HEK293 (cell line): ENCODE measurements at regions not wholly inside any gene's neighbourhood (a gene's known extent, or its start where the extent isn't known, plus 50 kb on each side); places are given as distances from the start of the nearest gene placed in this dataset.
"Not testable (repeated sequence)": the region's sequence is repeated elsewhere in the genome, so short reads cannot be mapped to it uniquely, and the experiment has no call there.

Experiments used
- CTCF ChIA-PET: fragments of 350-600 bp; formaldehyde crosslinking; extraction: SDS; loops from one replicate; lab custom pipeline; 2021; ENCODE audit warnings: antibody characterized with exemption; lab: Yijun Ruan, JAX
- POLR2A ChIA-PET: fragments of 300-600 bp; formaldehyde crosslinking; extraction: SDS; loops from one replicate; lab custom pipeline; 2020; ENCODE audit warnings: antibody characterized with exemption, inconsistent platforms; lab: Yijun Ruan, JAX
- H3K27ac ChIP-seq: fragments of 200-500 bp; sonication (Bioruptor generic); 2 replicates; pipeline ENCODE4 v1.5.1; 2014; ENCODE audit warnings: low read depth, low read length, control low read depth, inconsistent platforms; ENCODE audit errors: extremely low read depth
- H3K36me3 ChIP-seq, 2 experiments: fragments of 200-500 bp in 1 of 2; sonication (Bioruptor generic) in 1 of 2; 1 replicate in 1 of 2; 2 replicates in 1 of 2; pipeline ENCODE4 v1.5.1; 2014 to 2017; ENCODE audit warnings: inconsistent platforms in 2 of 2, low read length in 2 of 2; ENCODE audit not compliant: control insufficient read depth in 2 of 2, insufficient read depth in 1 of 2
- H3K4me1 ChIP-seq: fragments of 200-500 bp; sonication (Bioruptor generic); 2 replicates; pipeline ENCODE4 v1.5.1; 2014; ENCODE audit warnings: mild to moderate bottlenecking, low read length, inconsistent platforms; ENCODE audit not compliant: control insufficient read depth, insufficient read depth
- H3K4me3 ChIP-seq: 2 replicates; pipeline ENCODE4 v1.5.1; 2011; ENCODE audit warnings: low read depth, mild to moderate bottlenecking, control low read depth, low read length, moderate library complexity
- H3K9me3 ChIP-seq: fragments of 200-500 bp; sonication (Bioruptor generic); 2 replicates; pipeline ENCODE4 v1.5.1; 2014; ENCODE audit warnings: low read depth, low read length, inconsistent platforms; ENCODE audit not compliant: control insufficient read depth, insufficient read depth
- CTCF ChIP-seq: fragments of 450-650 bp; formaldehyde crosslinking; IDR thresholded peaks from 2 replicates; pipeline ENCODE4 v1.5.1; 2016; ENCODE audit warnings: missing biosample characterization, missing genetic modification characterization
- INSM2 ChIP-seq: fragments of 450-650 bp; formaldehyde crosslinking; IDR thresholded peaks from 2 replicates; pipeline ENCODE4 v1.5.1; 2016; ENCODE audit warnings: missing biosample characterization, missing genetic modification characterization
- ZNF174 ChIP-seq: fragments of 450-650 bp; formaldehyde crosslinking; IDR thresholded peaks from 2 replicates; pipeline ENCODE4 v1.5.0; 2017; ENCODE audit warnings: missing biosample characterization, mild to moderate bottlenecking, missing genetic modification characterization
- ZNF175 ChIP-seq: fragments of 450-650 bp; formaldehyde crosslinking; IDR thresholded peaks from 2 replicates; pipeline ENCODE4 v1.5.1; 2016; ENCODE audit warnings: missing biosample characterization, missing genetic modification characterization
- ZNF2 ChIP-seq: fragments of 450-650 bp; formaldehyde crosslinking; IDR thresholded peaks from 2 replicates; pipeline ENCODE4 v1.5.1; 2016; ENCODE audit warnings: missing biosample characterization, missing genetic modification characterization
- ZNF202 ChIP-seq: fragments of 450-650 bp; formaldehyde crosslinking; IDR thresholded peaks from 2 replicates; pipeline ENCODE4 v1.5.1; 2016; ENCODE audit warnings: missing biosample characterization, missing genetic modification characterization, borderline replicate concordance
- ZNF366 ChIP-seq: fragments of 450-650 bp; formaldehyde crosslinking; conservative IDR thresholded peaks from 2 replicates; pipeline ENCODE4 v1.5.1; 2016; ENCODE audit warnings: missing biosample characterization, missing genetic modification characterization
- ZNF416 ChIP-seq: fragments of 450-650 bp; formaldehyde crosslinking; IDR thresholded peaks from 2 replicates; pipeline ENCODE4 v1.5.1; 2016; ENCODE audit warnings: missing biosample characterization, missing genetic modification characterization
- ZNF48 ChIP-seq: fragments of 450-650 bp; formaldehyde crosslinking; IDR thresholded peaks from 2 replicates; pipeline ENCODE4 v1.5.1; 2016; ENCODE audit warnings: missing biosample characterization, missing genetic modification characterization
- ZNF510 ChIP-seq: fragments of 450-650 bp; formaldehyde crosslinking; IDR thresholded peaks from 2 replicates; pipeline ENCODE4 v1.5.1; 2018; ENCODE audit warnings: mild to moderate bottlenecking, missing genetic modification characterization, missing biosample characterization; ENCODE audit not compliant: insufficient replicate concordance
- ZNF560 ChIP-seq: fragments of 450-650 bp; formaldehyde crosslinking; IDR thresholded peaks from 2 replicates; pipeline ENCODE4 v1.5.1; 2017; ENCODE audit warnings: missing biosample characterization, missing genetic modification characterization, borderline replicate concordance
- ZNF596 ChIP-seq: fragments of 450-650 bp; IDR thresholded peaks from 2 replicates; pipeline ENCODE4 v1.5.0; 2018; ENCODE audit warnings: missing biosample characterization, mild to moderate bottlenecking, missing genetic modification characterization, moderate library complexity
- ZNF707 ChIP-seq: fragments of 450-650 bp; formaldehyde crosslinking; IDR thresholded peaks from 2 replicates; pipeline ENCODE4 v1.5.1; 2016; ENCODE audit warnings: missing biosample characterization, missing genetic modification characterization
- TF ChIP-seq, protein P1 (sequence below): fragments of 450-650 bp; formaldehyde crosslinking; IDR thresholded peaks from 2 replicates; pipeline ENCODE4 v1.5.1; 2016; ENCODE audit warnings: missing biosample characterization, missing genetic modification characterization
- TF ChIP-seq, protein P2 (sequence below): fragments of 450-650 bp; formaldehyde crosslinking; IDR thresholded peaks from 2 replicates; pipeline ENCODE4 v1.5.1; 2016; ENCODE audit warnings: missing biosample characterization, missing genetic modification characterization, low read depth
- TF ChIP-seq, protein P3 (sequence below): fragments of 450-650 bp; formaldehyde crosslinking; IDR thresholded peaks from 2 replicates; pipeline ENCODE4 v1.5.1; 2016; ENCODE audit warnings: missing biosample characterization, missing genetic modification characterization

DNA sequence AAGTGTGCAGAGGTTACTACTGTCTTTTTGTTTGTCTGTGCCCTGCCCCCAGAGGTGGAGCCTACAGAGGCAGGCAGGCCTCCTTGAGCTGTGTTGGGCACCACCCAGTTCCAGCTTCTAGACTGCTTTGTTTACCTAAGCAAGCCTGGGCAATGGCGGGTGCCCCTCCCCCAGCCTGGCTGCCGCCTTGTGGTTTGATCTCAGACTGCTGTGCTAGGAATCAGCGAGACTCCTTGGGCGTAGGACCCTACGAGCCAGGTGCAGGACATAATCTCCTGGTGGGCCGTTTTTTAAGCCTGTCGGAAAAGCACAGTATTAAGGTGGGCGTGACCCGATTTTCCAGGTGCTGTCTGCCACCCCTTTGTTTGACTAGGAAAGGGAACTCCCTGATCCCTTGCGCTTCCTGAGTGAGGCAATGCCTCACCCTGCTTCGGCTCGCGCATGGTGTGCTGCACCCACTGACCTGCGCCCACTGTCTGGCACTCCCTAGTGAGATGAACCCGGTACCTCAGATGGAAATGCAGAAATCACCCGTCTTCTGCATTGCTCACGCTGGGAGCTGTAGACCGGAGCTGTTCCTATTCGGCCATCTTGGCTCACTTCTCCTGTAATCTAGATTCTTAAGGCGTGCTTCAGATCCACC is 365.7 kb downstream of the NEBL start:
- H3K27ac ChIP-seq, H3K9me3 ChIP-seq, H3K4me3 ChIP-seq, POLR2A ChIA-PET, H3K36me3 ChIP-seq, H3K4me1 ChIP-seq: not testable (repeated sequence)
- CTCF ChIA-PET = interaction anchor here (0.7 kb wide), 1 partner anchor 1278 kb away, joined by 3 read pairs; no protein-coding TSS in a partner anchor

DNA sequence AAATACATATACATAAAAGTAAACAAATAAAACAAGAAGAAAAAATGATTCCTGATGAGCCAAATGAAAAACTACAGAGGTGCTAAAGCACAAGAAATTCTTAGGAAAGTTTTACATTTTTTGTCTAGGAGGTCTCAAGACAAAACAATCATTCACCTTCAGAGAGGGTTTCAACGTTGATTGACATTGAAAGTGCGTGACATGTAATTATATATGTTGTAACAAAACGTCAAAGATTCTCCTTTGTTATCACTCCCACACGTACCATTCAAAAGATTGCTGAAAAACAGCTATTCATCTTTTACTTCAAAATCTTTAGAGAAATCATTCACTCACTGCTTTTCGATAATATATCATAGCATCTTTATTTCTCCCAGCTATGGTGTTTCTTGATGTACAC is 375.9 kb downstream of the NEBL start:
- Histone ChIP-seq H3K27ac (no peak overlapping the region), H3K4me1 (no peaks in the 10 kb centered on the region), H3K9me3 (no peaks in the 10 kb centered on the region), H3K36me3 (no peaks in the 10 kb centered on the region), H3K4me3 (no peak overlapping the region)
- no peak for TF ChIP-seq ZNF707
- no peak for TF ChIP-seq ZNF2 (tag by site-specific recombination)
- TF ChIP-seq, protein P1, sequence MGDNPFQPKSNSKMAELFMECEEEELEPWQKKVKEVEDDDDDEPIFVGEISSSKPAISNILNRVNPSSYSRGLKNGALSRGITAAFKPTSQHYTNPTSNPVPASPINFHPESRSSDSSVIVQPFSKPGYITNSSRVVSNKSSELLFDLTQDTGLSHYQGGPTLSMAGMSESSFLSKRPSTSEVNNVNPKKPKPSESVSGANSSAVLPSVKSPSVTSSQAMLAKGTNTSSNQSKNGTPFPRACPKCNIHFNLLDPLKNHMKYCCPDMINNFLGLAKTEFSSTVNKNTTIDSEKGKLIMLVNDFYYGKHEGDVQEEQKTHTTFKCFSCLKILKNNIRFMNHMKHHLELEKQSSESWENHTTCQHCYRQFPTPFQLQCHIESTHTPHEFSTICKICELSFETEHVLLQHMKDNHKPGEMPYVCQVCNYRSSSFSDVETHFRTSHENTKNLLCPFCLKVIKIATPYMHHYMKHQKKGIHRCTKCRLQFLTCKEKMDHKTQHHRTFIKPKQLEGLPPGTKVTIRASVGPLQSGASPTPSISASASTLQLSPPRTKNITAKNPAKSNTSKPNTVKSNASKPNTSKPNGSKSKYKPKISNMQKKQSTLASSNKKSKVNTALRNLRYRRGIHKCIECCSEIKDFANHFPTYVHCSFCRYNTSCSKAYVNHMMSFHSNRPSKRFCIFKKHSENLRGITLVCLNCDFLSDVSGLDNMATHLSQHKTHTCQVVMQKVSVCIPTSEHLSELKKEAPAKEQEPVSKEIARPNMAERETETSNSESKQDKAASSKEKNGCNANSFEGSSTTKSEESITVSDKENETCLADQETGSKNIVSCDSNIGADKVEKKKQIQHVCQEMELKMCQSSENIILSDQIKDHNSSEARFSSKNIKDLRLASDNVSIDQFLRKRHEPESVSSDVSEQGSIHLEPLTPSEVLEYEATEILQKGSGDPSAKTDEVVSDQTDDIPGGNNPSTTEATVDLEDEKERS (tag by site-specific recombination) = no peak
- no peak for TF ChIP-seq ZNF560 (tag by site-specific recombination)
- no peak for TF ChIP-seq ZNF202
- TF ChIP-seq ZNF48 = no peak
- no peak for TF ChIP-seq ZNF510 (tag by site-specific recombination)
- TF ChIP-seq ZNF596 = no peak
- no peak for TF ChIP-seq CTCF (tag by site-specific recombination)
- no peak for TF ChIP-seq ZNF174 (tag by site-specific recombination)
- no peak for TF ChIP-seq ZNF366 (tag by site-specific recombination)
- ChIA-PET POLR2A (no interaction called here), CTCF (no interaction called here)

- H3K27ac ChIP-seq = no peak overlapping the region
- ChIA-PET POLR2A (no interaction called here), CTCF (no interaction called here)
- H3K4me1 ChIP-seq = no peaks in the 10 kb centered on the region
- H3K4me3 ChIP-seq = no peak overlapping the region
- no peaks in the 10 kb centered on the region for H3K9me3 ChIP-seq
- no peaks in the 10 kb centered on the region for H3K36me3 ChIP-seq
- TF ChIP-seq ZNF175 (tag by site-specific recombination) (no peak), ZNF48 (no peak), ZNF416 (tag by site-specific recombination) (no peak), INSM2 (no peak)
- TF ChIP-seq, protein P2, sequence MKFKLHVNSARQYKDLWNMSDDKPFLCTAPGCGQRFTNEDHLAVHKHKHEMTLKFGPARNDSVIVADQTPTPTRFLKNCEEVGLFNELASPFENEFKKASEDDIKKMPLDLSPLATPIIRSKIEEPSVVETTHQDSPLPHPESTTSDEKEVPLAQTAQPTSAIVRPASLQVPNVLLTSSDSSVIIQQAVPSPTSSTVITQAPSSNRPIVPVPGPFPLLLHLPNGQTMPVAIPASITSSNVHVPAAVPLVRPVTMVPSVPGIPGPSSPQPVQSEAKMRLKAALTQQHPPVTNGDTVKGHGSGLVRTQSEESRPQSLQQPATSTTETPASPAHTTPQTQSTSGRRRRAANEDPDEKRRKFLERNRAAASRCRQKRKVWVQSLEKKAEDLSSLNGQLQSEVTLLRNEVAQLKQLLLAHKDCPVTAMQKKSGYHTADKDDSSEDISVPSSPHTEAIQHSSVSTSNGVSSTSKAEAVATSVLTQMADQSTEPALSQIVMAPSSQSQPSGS (tag by site-specific recombination) = no peak
- TF ChIP-seq, protein P1 (tag by site-specific recombination) = no peak
- TF ChIP-seq, protein P3, sequence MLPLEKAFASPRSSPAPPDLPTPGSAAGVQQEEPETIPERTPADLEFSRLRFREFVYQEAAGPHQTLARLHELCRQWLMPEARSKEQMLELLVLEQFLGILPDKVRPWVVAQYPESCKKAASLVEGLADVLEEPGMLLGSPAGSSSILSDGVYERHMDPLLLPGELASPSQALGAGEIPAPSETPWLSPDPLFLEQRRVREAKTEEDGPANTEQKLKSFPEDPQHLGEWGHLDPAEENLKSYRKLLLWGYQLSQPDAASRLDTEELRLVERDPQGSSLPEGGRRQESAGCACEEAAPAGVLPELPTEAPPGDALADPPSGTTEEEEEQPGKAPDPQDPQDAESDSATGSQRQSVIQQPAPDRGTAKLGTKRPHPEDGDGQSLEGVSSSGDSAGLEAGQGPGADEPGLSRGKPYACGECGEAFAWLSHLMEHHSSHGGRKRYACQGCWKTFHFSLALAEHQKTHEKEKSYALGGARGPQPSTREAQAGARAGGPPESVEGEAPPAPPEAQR (tag by site-specific recombination) = no peak
These were observed 381.5 kb downstream of the NEBL start for GRCh38 chr10:20515654-20516053.
